ENCODE measurements at regions not wholly inside any gene's neighbourhood (a gene's known extent, or its start where the extent isn't known, plus 50 kb on each side); places are given as distances from the start of the nearest gene placed in this dataset.

GRCh38 chr16:27123795-27124409, 57.2 kb downstream of the C16orf82 start:
- DNase-seq (ENCODE audit: low spot score): no peak
- intact Hi-C loops (cut with DNase I): no loop called here

- no peak for DNase-seq (ENCODE audit: low spot score)
- intact Hi-C loops (cut with DNase I): no loop called here
Observed at GRCh38 chr16:27127308-27127707, 60.6 kb downstream of the C16orf82 start.

- no peak for DNase-seq (ENCODE audit: low spot score)
- intact Hi-C loops (cut with DNase I): no loop called here
Observed at GRCh38 chr16:27129401-27129800, 62.7 kb downstream of the C16orf82 start.

GRCh38 chr16:27138257-27138656, 65.1 kb upstream of the KDM8 start:
- DNase-seq (ENCODE audit: low spot score): no peak
- intact Hi-C loops (cut with DNase I): no loop called here

GRCh38 chr16:27145630-27146029, 57.7 kb upstream of the KDM8 start:
- intact Hi-C loops (cut with DNase I): no loop called here
- no peak for DNase-seq (ENCODE audit: low spot score)

- no peak for DNase-seq (ENCODE audit: low spot score)
- intact Hi-C loops (cut with DNase I): no loop called here
Observed at GRCh38 chr16:27149986-27150385, 53.3 kb upstream of the KDM8 start.

- DNase-seq (ENCODE audit: low spot score): peak; percentile 27
- intact Hi-C loops (cut with DNase I): no loop called here
Observed at GRCh38 chr16:27152121-27152520, 51.2 kb upstream of the KDM8 start.

GRCh38 chr16:27152801-27153200, 50.5 kb upstream of the KDM8 start:
- DNase-seq (ENCODE audit: low spot score): no peak
- intact Hi-C loops (cut with DNase I): no loop called here
